ENCODE measurements at regions not wholly inside any gene's neighbourhood (a gene's known extent, or its start where the extent isn't known, plus 50 kb on each side); places are given as distances from the start of the nearest gene placed in this dataset.

GRCh38 chr20:60561052-60561451 lies 602.8 kb downstream of the CDH26 start:
- H3K79me2 ChIP-seq (ENCODE audit: low read length), result no peaks in the 10 kb centered on the region
- intact Hi-C loops (cut with micrococcal nuclease), result no loop called here
- no peak overlapping the region for H3K27ac ChIP-seq (ENCODE audit: low read length)
- ATAC-seq (no peak), DNase-seq (no peak)
- H3F3A ChIP-seq (ENCODE audit: low read length, unreplicated experiment), result no peaks in the 10 kb centered on the region
- no peak overlapping the region for H3K9ac ChIP-seq (ENCODE audit: low read length)
- POLR2A ChIA-PET (ENCODE audit: unreplicated experiment), result no interaction called here
- no peaks in the 10 kb centered on the region for H3K9me3 ChIP-seq (ENCODE audit: low read length)
- TF ChIP-seq EZH2 (IDR thresholded peaks at IDR 0.05; ENCODE audit: low read length, unreplicated experiment) (no peak), EZH2phosphoT487 (IDR thresholded peaks at IDR 0.05; ENCODE audit: borderline replicate concordance, low read length) (no peak)
- TF ChIP-seq, protein P1, sequence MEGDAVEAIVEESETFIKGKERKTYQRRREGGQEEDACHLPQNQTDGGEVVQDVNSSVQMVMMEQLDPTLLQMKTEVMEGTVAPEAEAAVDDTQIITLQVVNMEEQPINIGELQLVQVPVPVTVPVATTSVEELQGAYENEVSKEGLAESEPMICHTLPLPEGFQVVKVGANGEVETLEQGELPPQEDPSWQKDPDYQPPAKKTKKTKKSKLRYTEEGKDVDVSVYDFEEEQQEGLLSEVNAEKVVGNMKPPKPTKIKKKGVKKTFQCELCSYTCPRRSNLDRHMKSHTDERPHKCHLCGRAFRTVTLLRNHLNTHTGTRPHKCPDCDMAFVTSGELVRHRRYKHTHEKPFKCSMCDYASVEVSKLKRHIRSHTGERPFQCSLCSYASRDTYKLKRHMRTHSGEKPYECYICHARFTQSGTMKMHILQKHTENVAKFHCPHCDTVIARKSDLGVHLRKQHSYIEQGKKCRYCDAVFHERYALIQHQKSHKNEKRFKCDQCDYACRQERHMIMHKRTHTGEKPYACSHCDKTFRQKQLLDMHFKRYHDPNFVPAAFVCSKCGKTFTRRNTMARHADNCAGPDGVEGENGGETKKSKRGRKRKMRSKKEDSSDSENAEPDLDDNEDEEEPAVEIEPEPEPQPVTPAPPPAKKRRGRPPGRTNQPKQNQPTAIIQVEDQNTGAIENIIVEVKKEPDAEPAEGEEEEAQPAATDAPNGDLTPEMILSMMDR (conservative IDR thresholded peaks at IDR 0.05; ENCODE audit: low read depth, low read length), result no peak
- no peaks in the 10 kb centered on the region for H3K36me3 ChIP-seq (ENCODE audit: low read depth, low read length)
- no peaks in the 10 kb centered on the region for H3K9me2 ChIP-seq (replicated peaks; ENCODE audit: low read length)
- CTCF ChIA-PET, result no interaction called here
- H3K4me1 ChIP-seq (ENCODE audit: insufficient read depth, low read length), result no peaks in the 10 kb centered on the region
- no peak overlapping the region for H3K4me2 ChIP-seq (ENCODE audit: low read length)
- H3K27me3 ChIP-seq (ENCODE audit: low read length), result peaks cover 6% of the 10 kb centered on the region; the same call in 1 of the 2 replicates
- H3K4me3 ChIP-seq (ENCODE audit: low read length), result no peak overlapping the region
- no peak overlapping the region for H2AFZ ChIP-seq (ENCODE audit: low read length)
- no TSS peak for BruUV-seq (replicated peaks)
- no peaks in the 10 kb centered on the region for H4K20me1 ChIP-seq (ENCODE audit: low read length)

GRCh38 chr20:60565083-60565482 lies 606.9 kb downstream of the CDH26 start:
- Histone ChIP-seq H3K79me2 (ENCODE audit: low read length) (no peaks in the 10 kb centered on the region), H4K20me1 (ENCODE audit: low read length) (no peaks in the 10 kb centered on the region), H2AFZ (ENCODE audit: low read length) (no peak overlapping the region), H3K4me1 (ENCODE audit: insufficient read depth, low read length) (no peaks in the 10 kb centered on the region), H3K36me3 (ENCODE audit: low read depth, low read length) (no peaks in the 10 kb centered on the region), H3K9ac (ENCODE audit: low read length) (no peak overlapping the region), H3K4me3 (ENCODE audit: low read length) (no peak overlapping the region), H3K9me3 (ENCODE audit: low read length) (no peaks in the 10 kb centered on the region; the same call in 1 of the 2 replicates), H3K9me2 (replicated peaks; ENCODE audit: low read length) (no peaks in the 10 kb centered on the region), H3K27me3 (ENCODE audit: low read length) (peaks cover 6% of the 10 kb centered on the region; the same call in 1 of the 2 replicates), H3K27ac (ENCODE audit: low read length) (no peak overlapping the region), H3F3A (ENCODE audit: low read length, unreplicated experiment) (no peaks in the 10 kb centered on the region), H3K4me2 (ENCODE audit: low read length) (no peak overlapping the region)
- ChIA-PET CTCF (no interaction called here), POLR2A (ENCODE audit: unreplicated experiment) (no interaction called here)
- DNase-seq (no peak), ATAC-seq (no peak)
- no peak for TF ChIP-seq EZH2 (IDR thresholded peaks at IDR 0.05; ENCODE audit: low read length, unreplicated experiment)
- TF ChIP-seq, protein P1 (conservative IDR thresholded peaks at IDR 0.05; ENCODE audit: low read depth, low read length), result no peak
- no TSS peak for BruUV-seq (replicated peaks)
- intact Hi-C loops (cut with micrococcal nuclease), result no loop called here

- Histone ChIP-seq H3K9me2 (replicated peaks; ENCODE audit: low read length) (no peaks in the 10 kb centered on the region), H3K9ac (ENCODE audit: low read length) (no peak overlapping the region), H3K79me2 (ENCODE audit: low read length) (no peaks in the 10 kb centered on the region), H3K9me3 (ENCODE audit: low read length) (no peaks in the 10 kb centered on the region; the same call in 1 of the 2 replicates), H3K4me1 (ENCODE audit: insufficient read depth, low read length) (no peaks in the 10 kb centered on the region), H2AFZ (ENCODE audit: low read length) (no peak overlapping the region), H3F3A (ENCODE audit: low read length, unreplicated experiment) (no peaks in the 10 kb centered on the region), H3K4me2 (ENCODE audit: low read length) (no peak overlapping the region), H3K27ac (ENCODE audit: low read length) (no peak overlapping the region), H3K27me3 (ENCODE audit: low read length) (peaks cover 6% of the 10 kb centered on the region; the same call in 1 of the 2 replicates), H3K36me3 (ENCODE audit: low read depth, low read length) (no peaks in the 10 kb centered on the region), H3K4me3 (ENCODE audit: low read length) (no peak overlapping the region), H4K20me1 (ENCODE audit: low read length) (no peaks in the 10 kb centered on the region)
- ChIA-PET POLR2A (ENCODE audit: unreplicated experiment) (no interaction called here), CTCF (no interaction called here)
- intact Hi-C loops (cut with micrococcal nuclease), result no loop called here
- BruUV-seq (replicated peaks), result no TSS peak
- no peak for TF ChIP-seq EZH2 (IDR thresholded peaks at IDR 0.05; ENCODE audit: low read length, unreplicated experiment)
- TF ChIP-seq EZH2phosphoT487 (IDR thresholded peaks at IDR 0.05; ENCODE audit: borderline replicate concordance, low read length), result no peak
- TF ChIP-seq, protein P1 (conservative IDR thresholded peaks at IDR 0.05; ENCODE audit: low read depth, low read length), result no peak
- ATAC-seq (no peak), DNase-seq (no peak)
Measured at GRCh38 chr20:60565551-60565950, 607.3 kb downstream of the CDH26 start.
